IPS-18c (cell line): ENCODE measurements at regions not wholly inside any gene's neighbourhood (a gene's known extent, or its start where the extent isn't known, plus 50 kb on each side); places are given as distances from the start of the nearest gene placed in this dataset.
"Not testable (repeated sequence)": the region's sequence is repeated elsewhere in the genome, so short reads cannot be mapped to it uniquely, and the experiment has no call there.

Experiments used
- H3K4me3 ChIP-seq: 2 replicates; pipeline ENCODE4 v1.7.0; 2013; ENCODE audit warnings: low read depth, mild to moderate bottlenecking, low read length, moderate library complexity; ENCODE audit not compliant: insufficient read depth
- H3K9me3 ChIP-seq: one replicate; pipeline ENCODE4 v1.6.1; 2013; ENCODE audit warnings: mild to moderate bottlenecking, low read length, moderate library complexity; ENCODE audit not compliant: control insufficient read depth, insufficient read depth

- no peaks in the 10 kb centered on the region for H3K9me3 ChIP-seq
- H3K4me3 ChIP-seq: no peak overlapping the region
These were observed 587.8 kb upstream of the BCHE start for GRCh38 chr3:166425021-166425420.

- not testable (repeated sequence) for H3K9me3 ChIP-seq, H3K4me3 ChIP-seq
These were observed 586.7 kb upstream of the BCHE start for GRCh38 chr3:166423824-166424513.

- peaks cover 2% of the 10 kb centered on the region for H3K9me3 ChIP-seq
- H3K4me3 ChIP-seq: no peak overlapping the region
These were observed 585.3 kb upstream of the BCHE start for GRCh38 chr3:166422556-166422955.

GRCh38 chr3:166420071-166420470 is 582.8 kb upstream of the BCHE start:
- Histone ChIP-seq H3K9me3 (peaks cover 2% of the 10 kb centered on the region), H3K4me3 (no peak overlapping the region)

GRCh38 chr3:166405896-166406295 is 568.7 kb upstream of the BCHE start:
- Histone ChIP-seq H3K4me3 (no peak overlapping the region), H3K9me3 (no peaks in the 10 kb centered on the region)

GRCh38 chr3:166405465-166405864 is 568.2 kb upstream of the BCHE start:
- H3K4me3 ChIP-seq: no peak overlapping the region
- no peaks in the 10 kb centered on the region for H3K9me3 ChIP-seq

- no peaks in the 10 kb centered on the region for H3K9me3 ChIP-seq
- no peak overlapping the region for H3K4me3 ChIP-seq
These were observed 553.1 kb upstream of the BCHE start for GRCh38 chr3:166390303-166390702.

GRCh38 chr3:166388321-166388720 is 551.1 kb upstream of the BCHE start:
- Histone ChIP-seq H3K4me3 (no peak overlapping the region), H3K9me3 (no peaks in the 10 kb centered on the region)

- Histone ChIP-seq H3K9me3 (no peaks in the 10 kb centered on the region), H3K4me3 (no peak overlapping the region)
These were observed 535.4 kb upstream of the BCHE start for GRCh38 chr3:166372571-166373106.

GRCh38 chr3:166367947-166368533 is 530.8 kb upstream of the BCHE start:
- H3K9me3 ChIP-seq: no peaks in the 10 kb centered on the region
- H3K4me3 ChIP-seq: no peak overlapping the region

- no peak overlapping the region for H3K4me3 ChIP-seq
- no peaks in the 10 kb centered on the region for H3K9me3 ChIP-seq
These were observed 525.5 kb upstream of the BCHE start for GRCh38 chr3:166362698-166363097.

- no peak overlapping the region for H3K4me3 ChIP-seq
- H3K9me3 ChIP-seq: no peaks in the 10 kb centered on the region
These were observed 523.5 kb upstream of the BCHE start for GRCh38 chr3:166360720-166361119.

GRCh38 chr3:166351461-166351860 is 514.2 kb upstream of the BCHE start:
- Histone ChIP-seq H3K9me3 (no peaks in the 10 kb centered on the region), H3K4me3 (no peak overlapping the region)

GRCh38 chr3:166340604-166341266 is 503.5 kb upstream of the BCHE start:
- H3K9me3 ChIP-seq: no peaks in the 10 kb centered on the region
- H3K4me3 ChIP-seq: no peak overlapping the region

GRCh38 chr3:166324401-166324800 is 487.2 kb upstream of the BCHE start:
- Histone ChIP-seq H3K9me3 (no peaks in the 10 kb centered on the region), H3K4me3 (no peak overlapping the region)

GRCh38 chr3:166322391-166322790 is 485.2 kb upstream of the BCHE start:
- H3K9me3 ChIP-seq: peaks cover 2% of the 10 kb centered on the region

GRCh38 chr3:166307756-166308350 is 470.6 kb upstream of the BCHE start:
- no peak overlapping the region for H3K4me3 ChIP-seq
- no peaks in the 10 kb centered on the region for H3K9me3 ChIP-seq

More at GRCh38 chr3:166322391-166322790, 485.2 kb upstream of the BCHE start:
- no peak overlapping the region for H3K4me3 ChIP-seq

GRCh38 chr3:166304584-166304983 is 467.4 kb upstream of the BCHE start:
- Histone ChIP-seq H3K4me3 (no peak overlapping the region), H3K9me3 (no peaks in the 10 kb centered on the region)
